Breast epithelium (tissue), 3 donors: ENCODE measurements at regions not wholly inside any gene's neighbourhood (a gene's known extent, or its start where the extent isn't known, plus 50 kb on each side); places are given as distances from the start of the nearest gene placed in this dataset.

ENCODE experiments used
- CTCF ChIP-seq, 3 donors: fragments of 450-650 bp; IDR thresholded peaks; one replicate each; pipeline ENCODE4 v1.5.1; 2016 to 2017; ENCODE audit warnings: antibody characterized with exemption in 3 of 3, mild to moderate bottlenecking in 3 of 3, moderate library complexity in 3 of 3
- POLR2A ChIP-seq: fragments of 450-650 bp; IDR thresholded peaks from one replicate; pipeline ENCODE4 v1.6.1; 2016; ENCODE audit warnings: antibody characterized with exemption, mild to moderate bottlenecking, moderate library complexity
- POLR2AphosphoS5 ChIP-seq, 3 donors: sonication (generic); formaldehyde crosslinking; IDR thresholded peaks; one replicate each; pipeline ENCODE4 v1.6.1; 2017; ENCODE audit warnings: antibody characterized with exemption in 3 of 3

- TF ChIP-seq CTCF (IDR thresholded peaks at IDR 0.05) (no peak), POLR2AphosphoS5 (IDR thresholded peaks at IDR 0.05) (no peak), POLR2A (no peak)
Observed at GRCh38 chr2:163493359-163494298, 242.2 kb downstream of the FIGN start.
